ENCODE measurements at regions not wholly inside any gene's neighbourhood (a gene's known extent, or its start where the extent isn't known, plus 50 kb on each side); places are given as distances from the start of the nearest gene placed in this dataset.

GRCh38 chr10:81674941-81675340 is 200.1 kb upstream of the NRG3 start:
- no peaks in the 10 kb centered on the region for H3K4me1 Mint-ChIP-seq
- no peaks in the 10 kb centered on the region for H4K20me1 ChIP-seq (ENCODE audit: insufficient read depth, low read length)

GRCh38 chr10:81679291-81679690 is 195.7 kb upstream of the NRG3 start:
- Mint-ChIP-seq H3K27ac (no peak overlapping the region), H3K36me3 (no peaks in the 10 kb centered on the region), H3K27me3 (ENCODE audit: low read depth in 3 of 3) (no peaks in the 10 kb centered on the region), H3K4me3 (no peak overlapping the region), H3K9me3 (peaks cover 0 to 12% (median 3%) of the 10 kb centered on the region in 7 donors), H3K4me1 (no peaks in the 10 kb centered on the region)
- no peaks in the 10 kb centered on the region for H3K36me3 ChIP-seq (replicated peaks in 1 of 2; ENCODE audit: control insufficient read depth in 1 of 2, insufficient read depth in 2 of 2, low read length in 2 of 2)
- no peak overlapping the region for H3K27ac ChIP-seq (ENCODE audit: low read depth in 1 of 2, low read length in 2 of 2)
- H3K27me3 ChIP-seq (ENCODE audit: control insufficient read depth in 2 of 2, insufficient read depth in 2 of 2, low read length in 2 of 2) = no peaks in the 10 kb centered on the region
- H3K4me3 ChIP-seq (replicated peaks in 1 of 3; ENCODE audit: low read depth in 2 of 3, low read length in 3 of 3) = no peak overlapping the region
- WGBS (ENCODE audit: insufficient coverage) = no CpG with 5 or more reads among the region's 1 CpG
- H3K4me1 ChIP-seq (ENCODE audit: control insufficient read depth in 1 of 2, insufficient read depth in 2 of 2, low read length in 2 of 2) = no peaks in the 10 kb centered on the region
- no peak for DNase-seq
- peaks cover 0 to 3% of the 10 kb centered on the region in 2 donors for H3K9me3 ChIP-seq (replicated peaks in 1 of 2; ENCODE audit: control insufficient read depth in 1 of 2, insufficient read depth in 1 of 2, low read length in 2 of 2)
- H3K9ac ChIP-seq (ENCODE audit: insufficient read depth, low read length, poor library complexity, severe bottlenecking) = no peak overlapping the region
- H3K4me2 ChIP-seq (replicated peaks; ENCODE audit: extremely low read depth, low read length, poor library complexity, severe bottlenecking) = no peak overlapping the region
- H4K20me1 ChIP-seq (ENCODE audit: insufficient read depth, low read length) = no peaks in the 10 kb centered on the region
- TF ChIP-seq CTCF (IDR thresholded peaks at IDR 0.05) = no peak
- intact Hi-C loops (cut with micrococcal nuclease) = no loop called here
- no peak overlapping the region for H2AFZ ChIP-seq (ENCODE audit: insufficient read depth, low read depth, low read length, poor library complexity, severe bottlenecking)
- H3K79me2 ChIP-seq (ENCODE audit: insufficient read depth, low read length) = no peaks in the 10 kb centered on the region

More at GRCh38 chr10:81674941-81675340, 200.1 kb upstream of the NRG3 start:
- H3K4me1 ChIP-seq (ENCODE audit: control insufficient read depth in 1 of 2, insufficient read depth in 2 of 2, low read length in 2 of 2) = no peaks in the 10 kb centered on the region
- no peaks in the 10 kb centered on the region for H3K79me2 ChIP-seq (ENCODE audit: insufficient read depth, low read length)
- no peak for TF ChIP-seq CTCF (IDR thresholded peaks at IDR 0.05)
- peaks cover 2 to 15% of the 10 kb centered on the region in 2 donors for H3K9me3 ChIP-seq (replicated peaks in 1 of 2; ENCODE audit: control insufficient read depth in 1 of 2, insufficient read depth in 1 of 2, low read length in 2 of 2)
- DNase-seq = no peak
- Mint-ChIP-seq H3K36me3 (no peaks in the 10 kb centered on the region), H3K27ac (no peak overlapping the region), H3K4me3 (no peak overlapping the region), H3K9me3 (peaks cover 1 to 11% (median 5%) of the 10 kb centered on the region in 7 donors), H3K27me3 (ENCODE audit: low read depth in 3 of 3) (peaks cover 0 to 2% (median 0%) of the 10 kb centered on the region in 3 donors)
- H2AFZ ChIP-seq (ENCODE audit: insufficient read depth, low read depth, low read length, poor library complexity, severe bottlenecking) = no peak overlapping the region
- no CpG with 5 or more reads among the region's 4 CpGs for WGBS (ENCODE audit: insufficient coverage)
- no peak overlapping the region for H3K27ac ChIP-seq (ENCODE audit: low read depth in 1 of 2, low read length in 2 of 2)
- no peaks in the 10 kb centered on the region for H3K36me3 ChIP-seq (replicated peaks in 1 of 2; ENCODE audit: control insufficient read depth in 1 of 2, insufficient read depth in 2 of 2, low read length in 2 of 2)
- H3K4me2 ChIP-seq (replicated peaks; ENCODE audit: extremely low read depth, low read length, poor library complexity, severe bottlenecking) = no peak overlapping the region
- H3K27me3 ChIP-seq (ENCODE audit: control insufficient read depth in 2 of 2, insufficient read depth in 2 of 2, low read length in 2 of 2) = no peaks in the 10 kb centered on the region
- H3K4me3 ChIP-seq (replicated peaks in 1 of 3; ENCODE audit: low read depth in 2 of 3, low read length in 3 of 3) = no peak overlapping the region
- H3K9ac ChIP-seq (ENCODE audit: insufficient read depth, low read length, poor library complexity, severe bottlenecking) = no peak overlapping the region
- intact Hi-C loops (cut with micrococcal nuclease) = no loop called here
